PFSK-1 (cell line): ENCODE measurements at regions not wholly inside any gene's neighbourhood (a gene's known extent, or its start where the extent isn't known, plus 50 kb on each side); places are given as distances from the start of the nearest gene placed in this dataset.

Experiments used
- POLR2AphosphoS5 ChIP-seq: IDR thresholded peaks from 2 replicates; pipeline ENCODE4 v1.6.1; 2012; ENCODE audit warnings: low read depth, mild to moderate bottlenecking, control low read depth, low read length, moderate library complexity
- SIN3A ChIP-seq: IDR thresholded peaks from 2 replicates; pipeline ENCODE4 v1.6.1; 2012; ENCODE audit warnings: mild to moderate bottlenecking, low read length, moderate library complexity, borderline replicate concordance; ENCODE audit not compliant: insufficient read depth
- TF ChIP-seq, protein P1 (sequence below), 2 experiments: IDR thresholded peaks; 2 replicates each; pipeline versions ENCODE4 v1.6.1 to v1.8.0; 2011 to 2012; ENCODE audit warnings: low read depth in 2 of 2, low read length in 2 of 2, control low read depth in 1 of 2, inconsistent platforms in 1 of 2, mild to moderate bottlenecking in 1 of 2, moderate library complexity in 1 of 2; ENCODE audit not compliant: insufficient read depth in 1 of 2

DNA sequence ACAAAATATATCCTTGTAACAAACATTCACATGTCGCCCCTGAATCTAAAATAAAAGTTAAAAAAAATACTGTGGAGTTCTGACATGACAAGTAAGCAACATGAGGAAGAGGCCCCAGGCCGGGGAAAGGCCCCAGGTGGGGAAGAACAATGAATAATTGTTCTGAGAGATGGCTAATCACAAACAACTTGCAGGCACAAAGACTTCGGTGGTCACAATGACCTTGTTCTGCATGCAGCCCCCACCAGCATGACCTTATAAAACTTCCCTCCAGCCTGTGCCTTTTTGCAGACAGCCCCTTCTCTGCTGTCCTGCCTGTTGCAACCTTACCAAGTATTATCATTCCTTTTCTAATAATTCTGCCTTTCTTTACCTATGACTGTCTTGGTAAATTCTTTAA lies 95.7 kb upstream of the MYLIP start:
- TF ChIP-seq, protein P1, sequence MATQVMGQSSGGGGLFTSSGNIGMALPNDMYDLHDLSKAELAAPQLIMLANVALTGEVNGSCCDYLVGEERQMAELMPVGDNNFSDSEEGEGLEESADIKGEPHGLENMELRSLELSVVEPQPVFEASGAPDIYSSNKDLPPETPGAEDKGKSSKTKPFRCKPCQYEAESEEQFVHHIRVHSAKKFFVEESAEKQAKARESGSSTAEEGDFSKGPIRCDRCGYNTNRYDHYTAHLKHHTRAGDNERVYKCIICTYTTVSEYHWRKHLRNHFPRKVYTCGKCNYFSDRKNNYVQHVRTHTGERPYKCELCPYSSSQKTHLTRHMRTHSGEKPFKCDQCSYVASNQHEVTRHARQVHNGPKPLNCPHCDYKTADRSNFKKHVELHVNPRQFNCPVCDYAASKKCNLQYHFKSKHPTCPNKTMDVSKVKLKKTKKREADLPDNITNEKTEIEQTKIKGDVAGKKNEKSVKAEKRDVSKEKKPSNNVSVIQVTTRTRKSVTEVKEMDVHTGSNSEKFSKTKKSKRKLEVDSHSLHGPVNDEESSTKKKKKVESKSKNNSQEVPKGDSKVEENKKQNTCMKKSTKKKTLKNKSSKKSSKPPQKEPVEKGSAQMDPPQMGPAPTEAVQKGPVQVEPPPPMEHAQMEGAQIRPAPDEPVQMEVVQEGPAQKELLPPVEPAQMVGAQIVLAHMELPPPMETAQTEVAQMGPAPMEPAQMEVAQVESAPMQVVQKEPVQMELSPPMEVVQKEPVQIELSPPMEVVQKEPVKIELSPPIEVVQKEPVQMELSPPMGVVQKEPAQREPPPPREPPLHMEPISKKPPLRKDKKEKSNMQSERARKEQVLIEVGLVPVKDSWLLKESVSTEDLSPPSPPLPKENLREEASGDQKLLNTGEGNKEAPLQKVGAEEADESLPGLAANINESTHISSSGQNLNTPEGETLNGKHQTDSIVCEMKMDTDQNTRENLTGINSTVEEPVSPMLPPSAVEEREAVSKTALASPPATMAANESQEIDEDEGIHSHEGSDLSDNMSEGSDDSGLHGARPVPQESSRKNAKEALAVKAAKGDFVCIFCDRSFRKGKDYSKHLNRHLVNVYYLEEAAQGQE (IDR thresholded peaks at IDR 0.05; ENCODE audit: insufficient read depth in 1 of 2, low read depth in 2 of 2, low read length in 2 of 2) = no peak
- no peak for TF ChIP-seq SIN3A
- TF ChIP-seq POLR2AphosphoS5 = no peak
